Retinal pigment epithelial cell (primary cell): ENCODE measurements at regions not wholly inside any gene's neighbourhood (a gene's known extent, or its start where the extent isn't known, plus 50 kb on each side); places are given as distances from the start of the nearest gene placed in this dataset.

ENCODE experiments used
- DNase-seq: peaks from one replicate; pipeline ENCODE4 v3.0.0-alpha.2; 2010; ENCODE audit warnings: low read depth
- H3K4me3 ChIP-seq: 2 replicates; pipeline ENCODE4 v1.5.1; 2011; ENCODE audit warnings: mild to moderate bottlenecking, low read length, control low read depth, moderate library complexity
- CTCF ChIP-seq: conservative IDR thresholded peaks from 2 replicates; pipeline ENCODE4 v1.5.1; 2011; ENCODE audit warnings: low read depth, low read length, control low read depth, inconsistent platforms

- no peak overlapping the region for H3K4me3 ChIP-seq
- DNase-seq = no peak
- no peak for TF ChIP-seq CTCF
Measured at GRCh38 chr6:164276211-164276610, 861.7 kb downstream of the QKI start.

GRCh38 chr6:164275773-164276172 lies 861.3 kb downstream of the QKI start:
- H3K4me3 ChIP-seq = no peak overlapping the region
- no peak for DNase-seq
- TF ChIP-seq CTCF = no peak

DNA sequence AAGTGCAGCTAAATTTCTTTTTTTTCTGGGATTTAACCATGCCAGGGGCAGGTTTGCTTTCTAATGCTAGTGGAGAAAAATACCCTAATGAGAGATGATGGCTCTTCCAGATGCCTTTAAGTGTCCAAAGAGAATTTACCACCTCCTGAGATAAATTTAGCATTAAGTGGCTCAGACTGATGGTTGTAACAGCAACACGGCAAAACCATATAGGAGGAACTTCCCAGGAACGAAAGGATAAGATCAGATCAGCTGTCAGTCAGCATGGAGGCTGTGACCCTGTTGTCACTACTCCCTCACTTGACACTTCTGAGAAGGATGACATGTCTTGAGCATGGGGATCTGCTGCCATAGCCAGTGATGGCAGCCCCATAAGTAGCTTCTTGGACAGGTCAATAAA lies 860.0 kb downstream of the QKI start:
- no peak for DNase-seq
- no peak for TF ChIP-seq CTCF
- H3K4me3 ChIP-seq = no peak overlapping the region

DNA sequence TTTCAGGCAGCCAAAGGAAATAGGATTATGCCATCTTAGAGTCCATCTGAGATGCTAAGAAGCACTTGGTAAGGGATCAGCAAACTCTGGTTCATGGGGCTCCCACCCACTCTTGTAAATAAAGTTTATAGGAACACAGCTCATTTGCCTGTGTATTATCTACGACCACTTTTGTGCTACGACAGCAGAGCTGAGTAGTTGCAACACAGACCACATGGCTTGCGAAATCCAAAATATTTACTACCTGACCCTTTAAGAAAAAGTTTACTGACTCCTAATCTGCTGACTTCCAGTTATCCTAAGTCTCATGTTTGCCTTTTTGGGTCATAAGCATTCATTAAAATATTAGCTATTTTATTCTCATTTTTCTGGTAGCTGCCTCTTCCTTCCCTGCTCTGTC lies 859.0 kb downstream of the QKI start:
- H3K4me3 ChIP-seq = no peak overlapping the region
- no peak for DNase-seq
- TF ChIP-seq CTCF = no peak

DNA sequence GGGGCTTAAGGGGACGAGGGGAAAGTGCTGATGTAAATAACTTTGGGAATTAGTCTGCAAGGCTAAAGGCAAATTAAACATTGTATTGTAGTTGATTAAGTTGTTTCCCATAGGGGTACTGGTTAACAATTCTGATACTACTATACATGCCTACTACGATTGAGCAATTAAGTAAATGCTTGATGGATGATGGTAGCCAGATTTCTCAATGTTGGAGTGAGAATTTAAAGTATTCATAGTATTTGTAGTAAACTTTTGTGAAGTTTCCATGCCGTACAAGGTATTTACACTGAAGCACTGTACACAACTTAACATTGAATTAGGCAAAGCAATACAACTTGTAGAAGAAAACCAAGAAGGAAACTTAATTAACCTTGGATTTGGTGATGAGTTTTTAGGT lies 852.3 kb downstream of the QKI start:
- DNase-seq = no peak
- no peak for TF ChIP-seq CTCF
- H3K4me3 ChIP-seq = no peak overlapping the region

DNA sequence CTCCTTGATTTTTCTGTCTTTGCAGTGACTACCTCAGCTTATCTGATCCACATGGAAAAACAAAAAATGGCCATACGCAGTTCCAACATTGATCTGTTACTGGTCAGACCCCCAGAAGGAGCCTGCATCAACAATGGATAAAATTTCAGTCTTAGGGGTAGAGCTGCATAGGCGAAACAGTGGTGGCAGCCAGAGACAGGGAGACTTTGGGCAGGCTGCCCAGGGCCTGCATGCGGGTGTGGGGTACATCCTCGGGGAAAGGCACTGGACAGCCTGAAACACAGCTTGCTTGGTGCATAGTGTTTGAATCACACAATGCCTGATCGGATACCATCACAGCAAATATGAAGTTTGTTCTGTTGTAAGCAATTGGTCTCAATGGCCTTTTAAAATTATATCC lies 847.8 kb downstream of the QKI start:
- TF ChIP-seq CTCF = no peak
- DNase-seq = no peak
- no peak overlapping the region for H3K4me3 ChIP-seq

- no peak overlapping the region for H3K4me3 ChIP-seq
- no peak for TF ChIP-seq CTCF
- DNase-seq = no peak
Measured at GRCh38 chr6:164258421-164258820, 843.9 kb downstream of the QKI start.
